Right lung (tissue), 2 donors: ENCODE measurements at regions not wholly inside any gene's neighbourhood (a gene's known extent, or its start where the extent isn't known, plus 50 kb on each side); places are given as distances from the start of the nearest gene placed in this dataset.

ENCODE experiments used
- DNase-seq, 2 donors: peaks; one replicate each; pipeline ENCODE4 v3.0.0-alpha.2; 2013

DNA sequence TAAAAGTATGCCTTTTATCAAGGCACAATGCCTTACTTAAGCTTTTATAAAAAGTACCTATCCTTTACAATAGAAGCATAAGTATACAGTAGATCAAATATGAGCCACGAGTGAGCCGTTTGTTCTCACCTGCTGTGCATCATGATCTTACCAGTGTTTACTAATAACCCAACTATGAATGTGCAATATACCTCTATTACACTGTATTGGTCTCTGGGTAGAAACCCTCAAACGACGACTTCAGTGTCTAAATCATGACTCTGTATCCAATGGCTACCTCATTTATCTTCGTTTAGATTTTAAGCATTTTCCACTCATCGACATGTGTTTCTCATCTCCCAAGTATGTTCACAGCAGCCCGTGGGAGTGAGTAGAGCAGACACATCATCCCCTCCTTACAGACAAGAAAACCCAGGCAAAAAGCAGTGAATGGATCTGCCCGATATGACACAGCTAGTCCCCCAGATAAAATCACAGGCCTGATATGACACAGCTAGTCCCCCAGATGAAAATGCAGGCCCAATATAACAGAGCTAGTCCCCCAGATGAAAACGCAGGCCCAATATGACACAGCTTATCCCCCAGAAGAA, 279.8 kb downstream of the TNS1 start:
- no peak for DNase-seq

DNA sequence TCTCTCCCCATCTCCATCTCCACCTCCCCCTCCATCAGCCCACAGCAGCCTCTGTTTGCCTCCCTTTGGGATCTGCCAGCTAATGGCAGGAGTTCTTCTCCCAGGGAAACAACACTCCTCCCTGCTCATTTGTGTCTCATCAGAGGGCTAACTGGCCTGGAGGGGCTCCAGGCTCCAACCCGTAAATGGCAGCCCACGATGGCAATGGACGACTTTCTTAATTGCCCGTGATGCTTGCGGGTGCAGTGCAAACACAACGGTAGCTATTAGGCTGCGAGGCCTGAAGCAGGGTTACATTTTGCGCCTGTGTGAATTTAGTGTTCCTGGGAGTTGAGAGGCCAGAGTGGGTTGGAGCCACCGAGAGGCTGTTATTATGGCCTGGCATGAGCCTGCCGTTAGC, 285.1 kb downstream of the TNS1 start:
- DNase-seq = no peak

- DNase-seq = no peak
These were observed 287.3 kb downstream of the TNS1 start for GRCh38 chr2:217715484-217715883.

- DNase-seq = no peak
These were observed 288.5 kb downstream of the TNS1 start for GRCh38 chr2:217714287-217714751.

GRCh38 chr2:217713395-217714286, 289.2 kb downstream of the TNS1 start:
- DNase-seq = peak; percentile 66 to 72

- DNase-seq = no peak
These were observed 290.4 kb downstream of the TNS1 start for GRCh38 chr2:217712431-217712830.

GRCh38 chr2:217711188-217711587, 291.6 kb downstream of the TNS1 start:
- no peak for DNase-seq

DNA sequence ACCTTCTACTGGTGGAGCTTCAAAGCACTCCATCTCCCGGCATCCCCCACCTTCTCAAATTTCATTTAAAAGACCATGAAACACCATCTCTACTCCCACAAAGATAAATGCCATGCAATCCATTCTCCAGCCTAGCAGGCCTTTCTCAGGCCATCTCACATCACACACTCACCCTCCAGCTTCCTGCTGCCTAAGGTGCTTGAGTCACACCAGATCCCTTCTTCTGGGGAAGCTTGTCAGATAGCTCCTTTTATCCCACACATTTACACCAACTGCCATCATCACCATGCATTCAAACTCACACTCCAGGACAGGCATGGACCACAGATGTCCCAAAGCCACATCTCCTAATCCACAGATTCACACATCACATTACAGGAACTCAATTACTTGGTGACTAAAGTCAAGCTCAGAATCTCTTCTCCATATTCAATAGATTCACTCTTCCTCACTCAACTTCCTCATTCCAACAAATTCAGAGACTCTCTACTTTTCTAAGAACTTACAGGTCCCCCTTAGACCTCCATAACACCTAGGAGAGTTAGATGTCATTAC, 292.5 kb downstream of the TNS1 start:
- no peak for DNase-seq

- no peak for DNase-seq
These were observed 293.2 kb downstream of the TNS1 start for GRCh38 chr2:217709478-217710210.

DNA sequence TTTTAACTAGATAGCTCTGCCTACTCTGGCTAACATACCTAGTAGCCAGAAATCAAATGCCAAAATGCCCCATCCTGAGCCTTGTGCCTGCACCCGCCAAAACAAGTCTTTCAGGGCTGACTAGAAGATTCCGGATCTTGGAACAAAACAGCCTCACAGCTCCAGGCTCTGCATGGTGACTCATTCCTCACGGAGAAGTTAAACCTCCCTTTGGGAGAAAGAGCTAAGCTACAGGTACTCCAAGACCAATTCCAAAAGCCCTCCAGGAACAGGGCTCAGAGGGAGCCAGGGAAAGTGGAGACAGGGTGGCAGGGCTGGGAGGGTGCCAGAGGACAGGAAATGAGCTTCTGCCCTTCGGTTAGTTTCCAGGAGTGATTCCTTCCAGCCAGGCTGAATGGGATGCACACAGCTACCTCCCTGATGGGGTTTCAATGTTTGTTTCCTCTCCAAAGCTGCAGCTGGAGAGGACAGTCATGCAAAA, 295.6 kb downstream of the TNS1 start:
- no peak for DNase-seq

- no peak for DNase-seq
These were observed 296.3 kb downstream of the TNS1 start for GRCh38 chr2:217706513-217706912.

- DNase-seq = no peak
These were observed 296.7 kb downstream of the TNS1 start for GRCh38 chr2:217706095-217706494.

GRCh38 chr2:217705461-217705860, 297.3 kb downstream of the TNS1 start:
- DNase-seq = no peak

DNA sequence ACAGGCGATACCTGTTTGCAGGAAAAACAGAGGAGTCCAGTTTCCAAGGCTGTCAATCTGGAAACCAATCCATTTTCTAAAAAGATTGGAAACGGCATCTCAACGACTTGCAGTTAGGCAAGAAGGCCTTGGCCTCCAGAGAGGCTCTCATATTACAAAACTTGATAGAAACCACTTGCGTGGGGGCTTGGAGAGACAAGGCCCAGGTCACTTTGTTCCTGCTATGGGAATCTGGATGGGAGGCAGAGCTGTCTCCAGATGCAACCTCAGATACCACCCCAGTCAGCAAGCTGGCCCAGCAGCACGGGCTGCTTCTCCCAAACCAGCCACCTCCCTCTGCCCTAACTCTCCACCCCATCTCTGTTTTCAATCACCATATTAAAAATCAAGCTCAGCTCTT, 298.8 kb downstream of the TNS1 start:
- DNase-seq = no peak

DNA sequence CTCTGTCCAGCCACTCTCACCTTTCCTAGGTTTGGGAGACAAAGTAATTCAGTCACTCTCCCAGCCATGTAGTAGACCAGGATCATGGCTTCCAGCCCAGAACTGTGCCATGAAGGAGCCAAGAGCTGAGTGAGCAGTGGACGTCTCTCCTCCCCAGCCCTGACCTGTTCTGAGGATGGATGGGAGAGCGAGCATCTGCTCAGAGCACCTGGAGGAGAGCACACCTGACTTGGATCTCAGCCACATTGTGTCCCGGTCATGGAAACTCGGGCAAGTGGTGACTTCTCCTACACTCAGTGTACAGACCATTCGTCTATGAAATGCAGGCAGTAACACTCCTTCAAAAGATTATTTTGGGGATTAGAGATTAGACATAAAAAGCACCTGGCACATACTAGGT, 299.7 kb downstream of the TNS1 start:
- DNase-seq = no peak

- DNase-seq = no peak
These were observed 301.2 kb downstream of the TNS1 start for GRCh38 chr2:217701622-217702021.

DNA sequence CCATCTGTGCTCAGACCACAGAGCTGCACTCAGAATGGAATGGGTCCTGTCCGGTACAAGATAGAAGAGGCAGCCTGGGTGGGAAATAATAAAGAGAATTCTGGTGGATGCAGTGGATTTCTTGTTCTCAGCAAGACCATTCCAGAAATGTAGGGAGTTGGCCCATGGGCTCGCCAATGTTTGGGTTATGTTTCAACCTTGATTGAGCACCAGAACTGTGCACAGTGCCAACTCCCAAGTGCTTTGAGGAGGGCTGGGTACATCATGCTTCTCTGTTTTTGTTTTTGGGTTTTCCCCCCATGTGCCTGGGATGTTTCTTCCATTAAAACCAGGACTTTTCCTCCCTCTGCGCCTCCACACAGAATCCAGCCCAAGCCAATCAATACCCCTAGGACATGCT, 304.1 kb downstream of the TNS1 start:
- DNase-seq = no peak

DNA sequence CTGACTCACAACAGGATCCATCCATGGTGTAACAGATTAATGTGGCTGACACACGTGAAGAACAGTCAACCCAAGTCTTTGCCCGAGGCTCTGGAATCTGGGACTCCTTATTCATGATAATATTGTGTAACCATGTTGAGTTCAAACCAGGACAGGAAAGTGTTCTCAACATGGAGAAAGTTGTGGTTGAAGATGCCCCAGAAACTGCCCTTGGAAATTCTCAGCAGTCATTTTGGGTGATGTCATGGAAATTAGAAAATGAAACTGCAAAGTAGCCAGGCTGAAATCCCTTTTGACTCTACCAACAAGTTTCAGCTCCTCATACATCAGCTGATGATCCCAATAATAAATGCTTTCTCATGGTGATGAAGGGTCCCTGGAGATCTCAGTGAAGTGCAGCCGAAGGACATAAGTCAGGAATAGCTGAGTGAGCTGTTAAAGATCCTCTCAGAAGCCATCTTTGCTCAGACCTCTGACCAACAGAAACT, 307.7 kb downstream of the TNS1 start:
- no peak for DNase-seq

- no peak for DNase-seq
These were observed 308.5 kb downstream of the TNS1 start for GRCh38 chr2:217694291-217694690.

GRCh38 chr2:217693363-217693762, 309.4 kb downstream of the TNS1 start:
- DNase-seq = no peak

- no peak for DNase-seq
These were observed 310.7 kb downstream of the TNS1 start for GRCh38 chr2:217691920-217692666.
